ENCODE measurements at regions not wholly inside any gene's neighbourhood (a gene's known extent, or its start where the extent isn't known, plus 50 kb on each side); places are given as distances from the start of the nearest gene placed in this dataset.

DNA sequence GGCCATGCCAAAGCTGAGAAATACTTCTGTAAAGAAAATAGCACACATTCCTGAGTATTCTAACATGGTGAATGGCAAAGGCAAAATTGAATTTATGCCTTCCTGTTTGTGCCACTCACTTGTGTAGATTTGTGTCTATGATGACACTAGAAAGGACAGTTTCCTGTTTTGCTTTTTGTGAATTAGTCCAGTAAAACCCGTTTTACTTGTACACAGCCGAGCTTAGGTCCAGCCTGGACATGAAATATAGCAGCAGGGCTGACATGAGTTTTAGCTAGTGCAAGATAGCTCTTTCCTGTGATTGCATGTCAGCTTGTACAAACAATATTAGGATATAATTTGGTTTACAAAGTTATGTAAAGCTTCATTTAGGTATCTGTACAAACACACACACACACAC lies 1891.7 kb upstream of the WWC1 start:
- Histone ChIP-seq H3K4me3 (no peak overlapping the region), H3K27ac (no peak overlapping the region)

DNA sequence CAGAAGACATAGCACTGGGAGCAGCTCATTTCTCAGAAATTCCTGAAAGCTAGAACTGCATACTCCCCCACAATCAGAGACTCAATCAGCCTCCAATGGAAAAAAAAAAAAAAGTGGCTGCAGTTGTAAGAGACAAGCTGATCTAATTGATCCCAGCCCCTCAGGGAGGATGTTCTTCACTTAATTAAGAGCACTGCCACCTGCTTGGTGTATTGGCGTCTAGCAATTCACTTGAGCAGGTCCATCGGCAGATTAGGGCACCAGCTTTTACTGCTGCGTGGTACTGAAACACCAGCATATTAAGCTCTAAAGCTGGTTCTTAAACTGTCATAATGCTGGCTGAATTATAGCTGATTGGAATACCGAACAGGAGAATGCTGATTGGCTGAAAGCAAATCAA lies 1890.1 kb upstream of the WWC1 start:
- Histone ChIP-seq H3K27ac (no peak overlapping the region), H3K4me3 (no peak overlapping the region)

DNA sequence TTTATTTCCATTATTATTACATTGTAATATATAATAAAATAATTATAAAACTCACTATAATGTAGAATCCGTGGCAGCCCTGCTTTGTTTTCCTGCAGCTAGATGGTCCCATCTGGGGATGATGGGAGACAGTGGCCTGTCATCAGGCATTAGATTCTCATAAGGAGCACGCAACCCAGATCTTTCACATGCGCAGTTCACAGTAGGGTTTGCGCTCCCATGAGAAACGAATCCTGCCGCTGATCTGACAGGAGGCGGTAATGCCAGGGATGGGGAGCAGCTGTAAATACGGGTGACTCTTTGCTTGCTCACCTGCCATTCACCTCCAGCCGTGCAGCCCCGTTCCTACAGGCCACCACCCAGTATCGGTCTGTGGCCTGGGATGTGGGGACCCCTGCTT lies 1879.3 kb upstream of the WWC1 start:
- no peak overlapping the region for H3K4me3 ChIP-seq
- no peak overlapping the region for H3K27ac ChIP-seq

DNA sequence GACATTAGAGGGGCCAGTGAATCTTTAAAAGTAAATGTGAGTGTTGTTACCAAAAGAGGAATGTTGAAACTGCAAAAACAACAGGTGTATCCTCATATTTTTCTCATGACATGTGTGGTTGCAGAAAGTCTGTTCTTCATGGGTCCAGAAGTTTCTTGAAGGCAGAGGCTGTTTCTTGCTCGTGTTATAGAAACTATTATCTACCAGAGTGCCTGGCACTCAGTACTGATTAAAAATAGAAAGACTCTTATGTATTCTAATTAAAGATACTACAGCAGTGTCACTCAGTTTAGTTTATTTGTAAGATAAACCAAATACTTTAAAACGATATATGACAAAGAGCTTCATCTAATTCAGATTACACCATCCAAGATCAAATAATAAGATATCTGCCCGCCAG lies 1864.2 kb upstream of the WWC1 start:
- Histone ChIP-seq H3K4me3 (no peak overlapping the region), H3K27ac (no peak overlapping the region)

DNA sequence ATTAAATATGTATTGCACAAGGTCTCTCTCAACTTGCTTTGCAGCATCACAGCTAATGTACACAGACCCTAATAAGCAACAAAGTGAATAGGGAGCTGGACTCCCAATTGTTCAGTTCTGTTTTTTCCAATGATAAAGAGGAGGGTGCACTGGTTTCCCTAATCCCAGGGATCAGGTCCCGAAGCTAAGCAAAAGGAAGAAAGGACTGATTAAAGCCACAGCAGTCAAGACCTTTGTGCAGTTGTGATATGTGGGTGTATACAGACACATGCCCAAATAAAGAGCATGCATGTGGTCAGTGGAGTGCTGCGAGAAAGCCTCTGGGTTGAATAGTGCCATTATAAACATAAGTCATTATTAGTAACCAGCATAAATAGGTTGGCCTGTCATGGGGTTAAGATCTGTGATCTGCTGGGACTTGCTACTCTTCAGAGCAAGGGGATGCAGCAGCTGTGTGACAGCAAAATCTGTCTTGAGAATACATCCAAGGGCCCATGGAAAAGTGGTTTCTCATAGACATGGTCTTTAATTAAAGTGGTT lies 1863.1 kb upstream of the WWC1 start:
- Histone ChIP-seq H3K4me3 (no peak overlapping the region), H3K27ac (no peak overlapping the region)

DNA sequence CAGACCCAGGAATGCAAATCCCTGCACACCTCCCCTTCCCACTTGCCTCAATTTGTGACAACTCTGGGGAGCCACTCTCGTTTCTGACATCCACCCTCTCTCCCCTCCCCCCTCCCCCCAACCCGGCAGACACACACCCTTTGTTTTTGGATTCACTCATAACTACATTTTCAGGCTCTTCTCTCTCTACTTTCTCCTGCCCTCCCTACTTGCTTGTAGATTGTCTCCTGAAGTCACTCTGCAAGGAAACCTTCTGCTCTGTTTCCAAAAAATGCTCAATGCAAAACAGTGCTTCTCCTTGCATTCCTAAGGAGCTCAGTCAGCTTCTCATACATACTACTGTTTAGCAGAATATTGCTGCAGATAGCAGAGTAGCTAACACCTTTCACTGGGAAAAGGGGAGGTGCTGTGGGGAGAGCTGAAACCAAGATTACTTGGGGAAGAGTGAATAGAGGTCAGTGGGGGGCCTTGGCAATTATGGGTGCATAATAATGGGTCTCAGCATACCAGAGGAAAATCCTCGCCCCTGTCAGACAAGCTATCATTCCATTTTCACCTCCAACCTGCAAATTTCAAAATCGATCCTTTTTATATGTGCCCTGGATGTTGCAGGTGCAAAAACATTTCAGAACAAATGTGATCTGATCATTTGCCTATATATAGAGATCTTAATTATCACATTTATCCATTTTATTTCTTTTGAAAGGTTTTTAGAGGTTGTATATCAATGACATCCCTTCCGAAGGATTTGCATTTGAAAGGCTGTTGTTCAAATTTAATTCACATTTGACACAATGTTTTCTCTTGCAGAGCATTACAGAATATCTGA lies 1860.7 kb upstream of the WWC1 start:
- no peak overlapping the region for H3K4me3 ChIP-seq
- H3K27ac ChIP-seq, result no peak overlapping the region

DNA sequence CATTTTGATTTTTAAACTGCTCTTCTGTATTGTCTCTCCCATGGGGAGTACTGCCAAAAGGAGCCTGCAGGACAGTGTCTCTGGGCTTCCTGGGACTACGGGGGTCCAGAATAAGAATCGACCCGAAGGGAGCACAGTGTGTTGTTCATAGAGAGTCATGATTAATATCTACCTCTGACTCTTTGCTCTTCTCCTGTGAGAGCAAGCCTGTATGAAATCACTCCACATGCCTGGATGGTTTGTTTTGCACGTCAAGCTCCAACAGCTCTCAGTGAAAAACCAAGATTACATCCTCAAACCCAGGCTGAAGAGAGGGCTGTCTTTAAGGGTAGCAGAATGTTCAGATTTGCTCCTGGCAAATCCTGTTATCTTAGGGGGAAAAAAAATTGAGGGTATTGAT lies 1860.0 kb upstream of the WWC1 start:
- Histone ChIP-seq H3K4me3 (no peak overlapping the region), H3K27ac (no peak overlapping the region)

DNA sequence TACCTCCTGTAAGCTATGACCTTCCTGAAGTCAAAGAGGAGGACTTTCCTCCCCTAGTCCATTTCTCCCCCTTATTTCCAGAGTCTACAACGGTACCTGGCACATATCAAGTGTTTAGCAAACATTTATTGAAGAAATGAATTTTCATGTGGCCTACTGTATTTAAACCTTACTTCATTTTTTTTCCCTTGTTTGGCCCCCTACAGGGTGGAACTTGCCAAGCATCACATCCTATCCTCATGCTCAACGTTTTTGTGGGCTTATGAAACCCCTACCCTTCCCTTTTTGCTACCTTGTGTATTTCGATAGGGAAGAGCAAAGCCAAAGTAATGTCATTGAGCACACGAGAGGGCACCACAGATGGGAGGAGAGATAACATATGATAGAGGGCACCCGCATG lies 1857.8 kb upstream of the WWC1 start:
- H3K4me3 ChIP-seq, result no peak overlapping the region
- no peak overlapping the region for H3K27ac ChIP-seq

DNA sequence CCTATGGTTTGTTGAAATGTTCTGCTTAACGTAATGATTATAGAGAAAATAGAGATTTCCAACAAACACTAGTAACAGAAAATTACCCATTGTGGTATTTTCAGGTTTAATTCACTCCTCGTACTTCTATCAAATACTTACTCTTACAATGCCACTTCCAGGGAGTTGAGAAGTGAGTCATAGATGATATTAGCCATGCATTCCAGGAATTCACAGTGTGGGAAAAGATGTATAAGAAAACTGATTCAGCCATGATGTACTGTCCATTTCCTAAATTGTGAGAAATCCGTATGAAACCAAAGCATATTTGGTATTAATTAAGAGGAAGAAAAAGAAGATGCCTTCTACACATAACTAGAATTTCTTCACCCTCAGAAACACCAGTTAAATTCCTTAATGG lies 1854.6 kb upstream of the WWC1 start:
- Histone ChIP-seq H3K4me3 (no peak overlapping the region), H3K27ac (no peak overlapping the region)

DNA sequence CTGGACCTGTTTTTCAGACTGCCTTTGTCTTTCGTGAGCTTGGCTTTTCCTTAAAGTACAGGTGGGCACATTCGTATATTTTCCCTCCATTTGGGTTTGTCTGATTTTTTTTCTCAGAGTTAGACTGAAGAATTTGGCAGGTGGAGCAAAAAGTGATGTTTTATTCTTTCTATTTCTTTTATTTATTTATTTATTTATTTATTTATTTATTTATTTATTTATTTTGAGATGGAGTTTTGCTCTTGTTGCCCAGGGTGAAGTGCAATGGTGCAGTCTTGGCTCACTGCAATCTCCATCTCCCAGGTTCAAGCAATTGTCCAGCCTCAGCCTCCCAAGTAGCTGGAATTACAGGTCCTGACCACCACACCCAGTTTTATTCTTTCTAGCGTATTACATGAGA lies 1805.1 kb upstream of the WWC1 start:
- Histone ChIP-seq H3K27ac (no peak overlapping the region), H3K4me3 (no peak overlapping the region)

DNA sequence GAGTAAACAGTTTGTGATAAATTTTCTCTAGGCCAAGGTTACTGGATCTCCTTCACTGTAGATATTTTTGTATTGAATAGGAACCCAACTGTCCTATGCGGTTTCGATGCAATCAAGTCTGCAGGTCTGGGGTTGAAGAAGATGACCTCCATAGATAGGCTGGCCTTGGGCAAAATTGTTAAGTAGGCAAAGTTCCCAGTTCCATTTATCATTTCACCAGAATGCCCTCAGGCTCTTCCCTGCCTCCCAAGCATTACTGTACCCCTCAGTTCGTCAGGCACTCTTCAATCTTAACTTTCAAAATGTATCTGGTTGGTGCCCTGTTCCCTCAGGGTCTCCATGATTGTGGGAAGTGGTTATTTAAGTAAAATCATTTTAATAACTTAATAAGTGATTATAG lies 1802.9 kb upstream of the WWC1 start:
- no peak overlapping the region for H3K27ac ChIP-seq
- no peak overlapping the region for H3K4me3 ChIP-seq

DNA sequence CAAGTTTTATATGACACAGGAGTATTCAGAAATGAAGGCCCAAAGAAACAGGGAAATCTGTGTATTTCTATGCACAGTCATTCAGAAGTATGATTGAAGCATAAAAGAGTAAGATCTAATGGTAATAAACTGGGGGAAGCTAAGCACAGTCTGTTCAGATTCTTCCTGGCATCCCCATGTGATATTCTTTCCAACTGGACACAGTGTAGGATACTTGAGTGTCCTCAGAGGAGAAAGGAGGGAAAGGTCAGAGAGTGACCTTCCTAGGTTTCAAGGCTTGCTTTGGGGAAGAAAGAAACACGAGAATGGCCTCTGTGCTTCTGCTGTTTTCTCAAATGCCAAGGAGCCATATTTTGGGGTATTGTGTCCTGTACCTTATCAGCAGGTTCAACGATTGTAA lies 1798.4 kb upstream of the WWC1 start:
- no peak overlapping the region for H3K27ac ChIP-seq
- H3K4me3 ChIP-seq, result no peak overlapping the region

DNA sequence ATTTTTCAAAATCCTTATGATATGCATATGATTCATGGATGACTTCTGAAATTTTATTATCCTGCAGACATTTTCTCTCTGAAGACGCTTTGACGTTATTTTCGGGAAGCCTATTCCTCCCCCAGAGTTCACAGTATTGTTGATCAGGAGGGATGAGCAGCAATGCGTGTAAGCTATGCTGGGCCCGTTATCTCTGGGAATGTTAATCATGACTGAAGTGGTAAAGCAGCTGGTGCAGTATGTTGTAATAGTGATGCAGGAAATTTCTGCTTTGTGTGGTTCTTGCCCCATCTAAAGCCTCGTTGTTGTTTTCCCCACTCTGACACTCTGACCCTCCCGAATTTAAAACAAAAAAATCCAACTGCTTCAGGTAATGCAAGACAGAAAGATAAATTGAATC lies 1797.8 kb upstream of the WWC1 start:
- H3K27ac ChIP-seq, result no peak overlapping the region
- H3K4me3 ChIP-seq, result no peak overlapping the region

DNA sequence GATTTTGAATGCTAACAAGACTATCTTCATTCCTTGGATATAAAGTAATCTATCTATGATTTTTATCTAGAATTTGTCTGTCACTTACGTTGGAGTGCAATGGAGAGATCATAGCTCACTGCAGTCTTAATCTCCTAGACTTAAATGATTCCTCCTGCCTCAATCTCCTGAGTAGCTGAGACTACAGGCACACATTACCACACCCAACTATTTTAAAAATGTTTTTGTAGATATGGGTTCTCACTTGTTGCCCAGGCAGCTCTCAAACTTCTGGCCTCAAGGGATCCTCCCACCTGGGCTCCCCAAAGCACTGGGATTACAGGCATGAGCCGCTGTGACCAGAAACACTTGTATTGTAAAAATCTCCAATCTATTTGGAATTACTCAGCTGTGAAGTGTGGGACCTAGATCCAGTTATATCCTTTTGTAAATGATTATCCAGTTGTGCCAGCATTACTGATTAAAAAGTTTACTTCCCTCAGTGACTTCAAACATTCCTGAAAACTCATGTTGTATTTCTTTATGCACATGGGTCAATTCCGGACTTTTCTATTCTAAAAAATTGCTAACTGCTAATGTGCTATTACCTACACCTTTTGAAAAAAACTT lies 1793.8 kb upstream of the WWC1 start:
- H3K4me3 ChIP-seq, result no peak overlapping the region
- H3K27ac ChIP-seq, result no peak overlapping the region

DNA sequence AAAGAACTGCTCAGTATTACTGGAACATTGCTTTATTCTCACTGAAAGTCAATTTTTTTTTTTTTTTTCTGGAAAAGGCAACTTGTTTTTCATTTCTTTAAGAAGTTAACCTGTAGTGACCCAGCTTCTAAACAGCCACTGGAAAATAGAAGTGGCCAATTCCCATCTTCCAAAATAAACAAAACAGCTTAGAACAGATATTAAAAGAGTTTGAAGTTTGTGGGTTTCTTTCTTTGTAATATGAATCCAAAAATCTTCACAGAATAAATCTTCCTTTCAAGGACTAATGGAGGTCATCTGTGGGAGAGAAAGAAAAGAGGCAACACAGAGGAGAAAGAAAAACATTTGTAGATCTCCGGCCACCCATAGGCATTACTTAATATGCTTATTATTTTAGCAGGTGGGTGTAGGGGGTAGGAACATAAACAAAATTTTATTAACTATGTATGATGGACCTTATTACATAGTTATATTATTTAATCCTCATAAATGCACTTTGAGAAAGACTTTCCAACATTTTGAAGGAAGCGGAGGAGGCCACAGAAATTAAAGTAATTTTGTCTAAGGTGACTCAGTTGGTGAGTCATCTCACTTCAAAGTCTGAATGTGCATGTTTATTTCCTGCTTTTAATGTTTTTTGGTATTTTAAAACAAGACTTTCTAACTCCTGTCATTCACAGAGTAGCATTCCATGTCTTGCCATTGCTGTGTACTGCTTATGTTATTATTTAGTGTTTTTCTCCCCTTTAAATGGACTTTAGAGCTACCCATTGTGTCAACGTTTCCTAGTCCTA lies 1791.8 kb upstream of the WWC1 start:
- H3K27ac ChIP-seq, result no peak overlapping the region
- no peak overlapping the region for H3K4me3 ChIP-seq

DNA sequence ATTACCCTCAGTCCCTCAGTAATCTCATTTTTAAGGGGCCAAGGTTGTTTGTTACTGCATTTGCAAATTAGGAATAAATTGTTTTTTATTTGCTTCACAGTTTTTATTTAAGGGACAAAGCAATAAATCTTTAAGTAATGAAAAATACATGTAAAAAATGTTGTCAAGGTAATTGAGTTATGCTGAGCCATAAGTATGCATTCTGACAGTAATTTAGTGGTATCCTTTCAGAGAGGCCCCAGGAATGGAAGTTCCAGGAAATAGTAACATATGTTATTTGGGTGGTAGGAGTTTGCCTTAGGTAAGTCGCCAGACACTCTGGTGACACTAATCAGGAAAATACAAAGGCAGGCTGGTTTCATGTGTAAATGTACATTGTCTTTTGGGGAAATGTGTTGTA lies 1787.9 kb upstream of the WWC1 start:
- Histone ChIP-seq H3K4me3 (no peak overlapping the region), H3K27ac (no peak overlapping the region)

DNA sequence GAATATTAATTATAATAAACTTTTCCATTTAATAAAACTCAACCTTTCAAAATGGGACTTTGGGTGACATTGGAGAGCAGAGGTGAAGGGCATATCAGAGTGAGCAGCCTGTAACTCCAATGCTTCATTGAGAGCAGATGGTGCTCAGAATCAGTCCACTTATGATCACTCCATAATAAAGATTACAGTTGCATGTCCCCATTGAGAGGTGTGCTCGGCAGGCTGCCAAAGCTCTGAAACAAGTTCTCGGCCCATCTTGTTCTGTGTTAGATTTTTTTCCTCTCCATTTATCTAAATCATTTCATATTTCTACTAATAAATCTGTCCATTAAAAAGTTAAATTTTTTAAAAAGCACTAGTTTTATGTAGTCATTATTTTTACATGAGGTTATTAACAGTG lies 1786.4 kb upstream of the WWC1 start:
- Histone ChIP-seq H3K27ac (no peak overlapping the region), H3K4me3 (no peak overlapping the region)

DNA sequence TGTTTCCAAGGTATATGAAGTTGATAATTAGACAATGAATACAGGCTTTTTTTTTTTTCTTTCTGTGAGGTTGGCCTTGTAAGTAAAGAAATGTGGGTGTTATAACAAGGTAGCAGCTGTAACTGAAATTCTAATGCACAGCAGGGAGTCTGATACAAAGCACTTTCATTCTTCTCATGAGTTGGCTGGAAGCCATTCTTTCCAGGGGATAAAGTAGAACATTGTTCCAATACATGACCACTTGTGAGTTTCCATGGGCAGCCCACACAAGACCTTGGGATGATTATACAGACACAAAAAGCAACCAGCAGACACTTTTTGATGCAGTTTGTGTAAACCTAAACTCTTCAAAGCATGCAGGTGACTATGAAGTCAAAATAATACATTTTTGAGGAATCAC lies 1785.9 kb upstream of the WWC1 start:
- no peak overlapping the region for H3K4me3 ChIP-seq
- no peak overlapping the region for H3K27ac ChIP-seq

DNA sequence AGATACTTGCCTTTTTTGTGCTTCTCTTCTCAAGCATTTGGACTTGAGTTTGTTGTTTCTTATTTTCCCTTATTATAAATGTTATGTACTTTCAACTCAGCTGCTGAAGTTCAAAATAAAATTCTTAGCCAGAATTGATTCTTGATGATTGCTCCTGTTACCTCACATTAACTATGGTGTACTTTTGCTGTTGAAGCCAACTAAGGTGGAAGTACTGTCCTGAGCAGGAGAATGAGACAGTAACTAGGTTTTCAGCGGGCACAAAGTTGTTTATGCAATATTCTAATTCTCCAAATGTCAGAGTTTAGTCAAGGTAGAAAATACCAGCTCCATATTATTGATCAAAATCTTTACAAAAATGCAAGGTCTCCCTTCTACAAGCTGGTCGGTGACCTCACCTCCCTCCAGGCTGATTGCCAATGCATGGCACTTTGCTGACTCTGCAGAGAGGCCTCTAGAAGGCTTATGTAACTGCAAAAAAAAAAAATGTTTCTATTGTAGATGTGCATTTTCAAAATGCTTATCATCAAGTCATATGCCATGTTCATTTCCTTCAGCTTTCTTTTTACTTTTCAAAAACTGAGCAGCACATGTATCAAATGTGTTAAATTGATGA lies 1783.5 kb upstream of the WWC1 start:
- Histone ChIP-seq H3K27ac (no peak overlapping the region), H3K4me3 (no peak overlapping the region)

DNA sequence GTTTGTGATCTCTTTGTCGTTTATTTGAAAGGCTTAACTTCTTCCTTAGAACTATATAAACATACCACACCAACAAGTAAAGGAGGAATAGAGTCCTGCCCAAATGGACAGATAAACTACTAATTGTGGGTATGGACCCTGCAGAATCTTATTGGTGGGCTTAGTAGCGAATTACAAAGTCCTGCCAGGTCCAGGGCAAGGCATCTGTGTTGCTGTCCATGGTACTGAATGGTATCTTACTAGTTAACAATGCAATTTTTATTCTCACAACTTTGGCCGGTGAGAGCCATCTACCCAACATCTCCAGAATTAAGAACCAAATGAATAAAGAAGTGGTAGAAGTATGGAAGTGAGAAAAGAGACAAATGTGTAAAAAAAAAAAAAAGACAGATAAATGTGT lies 1782.4 kb upstream of the WWC1 start:
- Histone ChIP-seq H3K27ac (no peak overlapping the region), H3K4me3 (no peak overlapping the region)
